B cell (primary cell): ENCODE measurements at regions not wholly inside any gene's neighbourhood (a gene's known extent, or its start where the extent isn't known, plus 50 kb on each side); places are given as distances from the start of the nearest gene placed in this dataset.

Experiments used
- ATAC-seq: fragments of 200-7000 bp; cut with Tn5 transposase; one replicate; pipeline ENCODE4 v1.10.0; 2021; ENCODE audit warnings: low read depth, mild to moderate bottlenecking, moderate number of reproducible peaks, moderate library complexity
- CTCF ChIA-PET: fragments of 350-600 bp; sonication (Branson Sonifier 250); formaldehyde crosslinking; loops from one replicate; lab custom pipeline; 2021; ENCODE audit warnings: antibody characterized with exemption, inconsistent platforms; lab: Charles Lee
- POLR2A ChIA-PET: fragments of 350-600 bp; sonication (Branson Sonifier 250); formaldehyde crosslinking; loops from one replicate; lab custom pipeline; 2021; ENCODE audit warnings: antibody characterized with exemption; lab: Charles Lee
- DNase-seq: peaks from one replicate; pipeline ENCODE4 v3.0.0; 2013
- H2AFZ ChIP-seq: 2 replicates; pipeline ENCODE4 v1.6.1; 2012; ENCODE audit warnings: mild to moderate bottlenecking, low read depth, low read length; ENCODE audit not compliant: insufficient read depth, poor library complexity, severe bottlenecking
- H3K27ac ChIP-seq, 2 donors: 1 replicate in 1 of 2; 2 replicates in 1 of 2; pipeline ENCODE4 v1.5.1; 2012 to 2013; ENCODE audit warnings: low read length in 2 of 2, mild to moderate bottlenecking in 2 of 2, moderate library complexity in 1 of 2
- H3K27me3 ChIP-seq, 4 experiments: fragments of 200-600 bp in 1 of 4; sonication (generic) in 1 of 4; replicated peaks in 1 of 4; 1 replicate in 2 of 4; 2 replicates in 2 of 4; pipeline versions ENCODE4 v1.6.1 to v1.7.0; 2013 to 2016; ENCODE audit warnings: low read length in 3 of 4, mild to moderate bottlenecking in 2 of 4, mixed read lengths in 1 of 4, moderate library complexity in 1 of 4; ENCODE audit not compliant: insufficient read depth in 4 of 4, control insufficient read depth in 3 of 4; ENCODE audit errors: control extremely low read depth in 1 of 4
- H3K36me3 ChIP-seq, 2 experiments: replicated peaks in 1 of 2; 1 replicate in 1 of 2; 2 replicates in 1 of 2; pipeline versions ENCODE4 v1.6.1 to v1.7.1; 2013; ENCODE audit warnings: low read length in 1 of 2; ENCODE audit not compliant: insufficient read depth in 2 of 2, control insufficient read depth in 1 of 2; ENCODE audit errors: control extremely low read depth in 1 of 2, extremely low read depth in 1 of 2
- H3K4me1 ChIP-seq, 2 donors: fragments of 200-600 bp in 1 of 2; sonication (generic) in 1 of 2; 1 replicate in 1 of 2; 2 replicates in 1 of 2; pipeline versions ENCODE4 v1.5.1 to v1.6.1; 2013 to 2017; ENCODE audit warnings: low read length in 2 of 2; ENCODE audit not compliant: control insufficient read depth in 2 of 2, insufficient read depth in 2 of 2
- H3K4me2 ChIP-seq: replicated peaks from 2 replicates; pipeline ENCODE3; 2012; ENCODE audit warnings: mild to moderate bottlenecking, low read depth, low read length; ENCODE audit not compliant: poor library complexity, severe bottlenecking
- H3K4me3 ChIP-seq, 5 experiments: fragments of 200-600 bp in 1 of 5; sonication (generic) in 1 of 5; 1 replicate in 3 of 5; 2 replicates in 2 of 5; pipeline versions ENCODE4 v1.5.1 to v1.7.0; 2011 to 2016; ENCODE audit warnings: low read length in 4 of 5, mild to moderate bottlenecking in 4 of 5, low read depth in 2 of 5, control low read depth in 1 of 5, moderate library complexity in 1 of 5; ENCODE audit not compliant: insufficient read depth in 1 of 5; ENCODE audit errors: control extremely low read depth in 1 of 5, extremely low read depth in 1 of 5
- H3K79me2 ChIP-seq: fragments of 200-600 bp; sonication (generic); one replicate; pipeline ENCODE4 v1.6.0; 2016; ENCODE audit warnings: low read length; ENCODE audit not compliant: control insufficient read depth, insufficient read depth
- H3K9ac ChIP-seq: fragments of 200-600 bp; sonication (generic); 2 replicates; pipeline ENCODE4 v1.6.1; 2017; ENCODE audit warnings: mild to moderate bottlenecking, low read length, moderate library complexity
- H3K9me3 ChIP-seq, 3 donors: one replicate each; pipeline versions ENCODE4 v1.6.1 to v1.7.1; 2013; ENCODE audit warnings: low read length in 2 of 3; ENCODE audit not compliant: control insufficient read depth in 2 of 3, insufficient read depth in 1 of 3; ENCODE audit errors: control extremely low read depth in 1 of 3
- H4K20me1 ChIP-seq: 2 replicates; pipeline ENCODE4 v1.6.0; 2012; ENCODE audit warnings: mild to moderate bottlenecking, low read length; ENCODE audit not compliant: insufficient read depth, control insufficient read depth, poor library complexity, severe bottlenecking
- H3K27ac Mint-ChIP-seq: one replicate; pipeline ENCODE4 v1.8.0; 2021; ENCODE audit warnings: mixed read lengths
- H3K27me3 Mint-ChIP-seq: one replicate; pipeline ENCODE4 v1.8.0; 2021; ENCODE audit warnings: mixed read lengths
- H3K4me1 Mint-ChIP-seq: one replicate; pipeline ENCODE4 v1.8.0; 2021; ENCODE audit warnings: mixed read lengths
- H3K4me3 Mint-ChIP-seq: one replicate; pipeline ENCODE4 v1.8.0; 2021; ENCODE audit warnings: mixed read lengths
- H3K9me3 Mint-ChIP-seq: one replicate; pipeline ENCODE4 v1.8.0; 2022; ENCODE audit warnings: mixed read lengths; ENCODE audit not compliant: insufficient read depth
- EZH2 ChIP-seq: IDR thresholded peaks from 2 replicates; pipeline ENCODE4 v1.6.1; 2012; ENCODE audit warnings: borderline replicate concordance, low read depth, mild to moderate bottlenecking, moderate library complexity, low read length; ENCODE audit not compliant: insufficient read depth, poor library complexity, severe bottlenecking
- whole genome bisulfite sequencing: methylation state at CpG from one replicate; pipeline ENCODE4 v1.1.5; 2013; ENCODE audit warnings: missing lambda C conversion rate; ENCODE audit not compliant: insufficient coverage; 5-methylcytosine and 5-hydroxymethylcytosine counted together
- intact Hi-C: fragments of 100-400 bp; cut with micrococcal nuclease; formaldehyde crosslinking; loops from one replicate; pipeline ENCODE4 v1.10.0; 2022
- TF ChIP-seq, protein P1 (sequence below): fragments of 200-600 bp; IDR thresholded peaks from one replicate; pipeline ENCODE4 v1.8.0; 2022; ENCODE audit warnings: antibody characterized with exemption, mild to moderate bottlenecking

DNA sequence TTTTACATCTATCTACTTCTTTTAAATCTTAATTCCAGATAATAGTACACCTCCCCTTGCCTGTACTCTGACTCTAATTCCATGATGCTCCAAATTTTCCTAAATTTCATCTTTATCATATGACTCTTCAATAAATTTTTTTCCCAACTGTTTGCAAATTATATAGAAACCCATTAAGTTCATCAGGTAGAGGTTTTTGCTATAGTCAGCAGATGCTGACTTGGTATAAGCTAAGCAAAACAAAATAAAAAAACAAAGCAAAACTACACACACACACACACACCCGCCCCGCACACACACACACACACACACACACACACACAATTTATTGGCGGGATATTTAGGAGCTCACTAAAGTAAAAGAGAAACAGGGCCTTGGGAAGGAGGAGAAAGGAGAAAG is 1047.8 kb upstream of the FAM98A start:
- CTCF ChIA-PET: no interaction called here
- Histone ChIP-seq H3K9me3 (peaks cover 0 to 2% (median 0%) of the 10 kb centered on the region in 3 donors), H3K4me1 (no peaks in the 10 kb centered on the region), H3K4me3 (no peak overlapping the region), H3K79me2 (no peaks in the 10 kb centered on the region), H2AFZ (no peak overlapping the region), H3K4me2 (no peak overlapping the region), H3K27me3 (no peaks in the 10 kb centered on the region), H4K20me1 (no peaks in the 10 kb centered on the region), H3K27ac (no peak overlapping the region), H3K9ac (no peak overlapping the region), H3K36me3 (no peaks in the 10 kb centered on the region)
- Mint-ChIP-seq H3K9me3 (peaks cover 2% of the 10 kb centered on the region), H3K4me1 (no peaks in the 10 kb centered on the region), H3K4me3 (no peak overlapping the region), H3K27ac (no peak overlapping the region), H3K27me3 (no peaks in the 10 kb centered on the region)
- POLR2A ChIA-PET: no interaction called here
- DNase-seq (no peak), ATAC-seq (no peak)
- TF ChIP-seq EZH2: no peak
- TF ChIP-seq, protein P1, sequence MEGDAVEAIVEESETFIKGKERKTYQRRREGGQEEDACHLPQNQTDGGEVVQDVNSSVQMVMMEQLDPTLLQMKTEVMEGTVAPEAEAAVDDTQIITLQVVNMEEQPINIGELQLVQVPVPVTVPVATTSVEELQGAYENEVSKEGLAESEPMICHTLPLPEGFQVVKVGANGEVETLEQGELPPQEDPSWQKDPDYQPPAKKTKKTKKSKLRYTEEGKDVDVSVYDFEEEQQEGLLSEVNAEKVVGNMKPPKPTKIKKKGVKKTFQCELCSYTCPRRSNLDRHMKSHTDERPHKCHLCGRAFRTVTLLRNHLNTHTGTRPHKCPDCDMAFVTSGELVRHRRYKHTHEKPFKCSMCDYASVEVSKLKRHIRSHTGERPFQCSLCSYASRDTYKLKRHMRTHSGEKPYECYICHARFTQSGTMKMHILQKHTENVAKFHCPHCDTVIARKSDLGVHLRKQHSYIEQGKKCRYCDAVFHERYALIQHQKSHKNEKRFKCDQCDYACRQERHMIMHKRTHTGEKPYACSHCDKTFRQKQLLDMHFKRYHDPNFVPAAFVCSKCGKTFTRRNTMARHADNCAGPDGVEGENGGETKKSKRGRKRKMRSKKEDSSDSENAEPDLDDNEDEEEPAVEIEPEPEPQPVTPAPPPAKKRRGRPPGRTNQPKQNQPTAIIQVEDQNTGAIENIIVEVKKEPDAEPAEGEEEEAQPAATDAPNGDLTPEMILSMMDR: no peak
- intact Hi-C loops: no loop called here
- no CpG with 5 or more reads among the region's 3 CpGs for WGBS

DNA sequence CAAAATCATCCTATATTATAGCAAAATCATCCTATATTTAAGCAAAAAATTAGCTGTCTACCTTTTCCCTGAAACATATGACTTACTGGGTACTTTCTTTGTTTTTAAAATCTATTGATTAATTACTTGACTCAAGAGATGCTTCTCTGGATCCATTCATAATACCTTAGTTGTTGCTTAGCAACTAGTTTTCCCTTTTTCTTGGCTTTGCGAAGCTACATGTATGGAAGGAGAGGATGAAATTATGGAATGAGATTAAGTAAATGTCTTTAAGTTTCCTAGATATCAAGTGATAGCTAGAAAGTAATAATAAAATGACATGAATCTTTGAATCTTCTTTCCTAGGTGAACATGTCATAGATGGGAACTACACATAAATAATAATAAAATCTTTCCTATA is 1033.2 kb upstream of the FAM98A start:
- Histone ChIP-seq H3K27ac (no peak overlapping the region), H4K20me1 (no peaks in the 10 kb centered on the region), H3K79me2 (no peaks in the 10 kb centered on the region), H3K36me3 (no peaks in the 10 kb centered on the region), H3K4me1 (no peaks in the 10 kb centered on the region), H2AFZ (no peak overlapping the region), H3K27me3 (no peaks in the 10 kb centered on the region), H3K4me2 (no peak overlapping the region), H3K4me3 (no peak overlapping the region), H3K9ac (no peak overlapping the region), H3K9me3 (peaks cover 0 to 4% (median 1%) of the 10 kb centered on the region in 3 donors)
- no CpG with 5 or more reads among the region's 1 CpG for WGBS
- intact Hi-C loops: no loop called here
- no peaks in the 10 kb centered on the region for H3K27me3 Mint-ChIP-seq
- no peaks in the 10 kb centered on the region for H3K4me1 Mint-ChIP-seq
- TF ChIP-seq, protein P1: no peak
- no peak for TF ChIP-seq EZH2
- peaks cover 4% of the 10 kb centered on the region for H3K9me3 Mint-ChIP-seq
- CTCF ChIA-PET: no interaction called here
- no peak for ATAC-seq
- no peak for DNase-seq
- H3K4me3 Mint-ChIP-seq: no peak overlapping the region
- POLR2A ChIA-PET: no interaction called here
- H3K27ac Mint-ChIP-seq: no peak overlapping the region
